C1 segment of cervical spinal cord (tissue), 14 donors: ENCODE measurements at regions not wholly inside any gene's neighbourhood (a gene's known extent, or its start where the extent isn't known, plus 50 kb on each side); places are given as distances from the start of the nearest gene placed in this dataset.
A peak's percentile ranks its signal among the peaks of the same experiment; 100 is the strongest.

Source experiments
- DNase-seq, 14 donors: peaks; one replicate each; lab custom pipeline; 2025; lab: John Stamatoyannopoulos, UW

DNA sequence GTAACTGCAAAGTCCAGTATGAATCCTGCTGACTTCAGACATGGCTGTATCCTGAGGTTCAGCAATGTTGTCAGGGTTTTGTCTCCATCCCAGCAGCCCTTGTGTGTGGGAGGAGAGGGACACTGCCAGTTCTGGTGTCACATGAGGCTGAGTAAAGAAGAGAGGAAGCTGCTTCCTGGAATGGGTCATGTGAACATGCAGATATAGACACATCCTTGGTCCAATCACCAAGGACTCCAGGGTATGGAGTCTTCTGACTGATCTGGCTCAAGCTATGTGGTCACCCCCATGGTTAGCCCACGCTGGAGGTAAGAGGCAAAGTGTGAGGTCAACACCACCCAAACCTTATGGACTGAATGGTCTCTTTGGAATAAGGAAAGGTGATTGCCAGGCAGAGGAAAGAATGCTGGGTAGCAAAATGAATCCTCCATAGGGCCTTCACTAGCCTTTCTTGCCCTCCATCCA, 134.4 kb upstream of the SLC1A4 start:
- DNase-seq, result peak in 7 of 14 donors; percentile 7 to 41 (median 19)

- peak in 13 of 14 donors; percentile 30 to 87 (median 71) for DNase-seq
Measured at GRCh38 chr2:64857581-64858471, 131.4 kb upstream of the SLC1A4 start.

GRCh38 chr2:64858541-64859311, 130.5 kb upstream of the SLC1A4 start:
- DNase-seq, result peak in 3 of 14 donors; percentile 46 to 63 (median 50)

GRCh38 chr2:64859312-64860212, 129.6 kb upstream of the SLC1A4 start:
- peak in 10 of 14 donors; percentile 9 to 74 (median 42) for DNase-seq

DNA sequence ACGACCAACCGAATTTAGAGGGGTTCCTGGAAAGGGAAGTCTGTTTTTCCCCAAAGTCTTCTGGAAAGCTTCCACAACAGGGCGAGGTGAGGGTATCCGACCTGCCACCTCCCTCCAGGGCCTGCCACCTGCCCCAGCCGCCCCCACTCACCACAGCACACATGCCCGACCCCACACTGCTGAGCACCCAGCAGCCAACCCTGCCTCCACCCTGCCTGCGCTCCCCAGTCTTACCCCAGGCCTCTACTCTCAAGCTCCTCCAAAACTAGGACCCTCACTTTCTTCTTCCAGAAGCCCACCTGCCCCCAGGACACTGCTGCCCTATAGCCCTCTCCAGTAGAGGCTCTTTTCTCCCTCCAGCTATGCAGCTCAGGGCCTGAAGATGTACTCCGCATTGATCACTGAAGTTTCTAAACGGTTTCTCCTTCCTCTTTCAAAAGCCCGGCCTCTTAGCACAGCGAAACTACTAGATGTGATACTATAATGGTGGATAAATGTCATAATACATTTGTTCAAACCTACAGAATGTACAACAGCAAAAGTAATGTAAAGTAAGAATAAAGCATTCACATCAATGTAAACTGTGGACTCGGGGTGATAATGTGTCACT, 128.8 kb upstream of the SLC1A4 start:
- peak in 6 of 14 donors; percentile 4 to 36 (median 16) for DNase-seq

DNA sequence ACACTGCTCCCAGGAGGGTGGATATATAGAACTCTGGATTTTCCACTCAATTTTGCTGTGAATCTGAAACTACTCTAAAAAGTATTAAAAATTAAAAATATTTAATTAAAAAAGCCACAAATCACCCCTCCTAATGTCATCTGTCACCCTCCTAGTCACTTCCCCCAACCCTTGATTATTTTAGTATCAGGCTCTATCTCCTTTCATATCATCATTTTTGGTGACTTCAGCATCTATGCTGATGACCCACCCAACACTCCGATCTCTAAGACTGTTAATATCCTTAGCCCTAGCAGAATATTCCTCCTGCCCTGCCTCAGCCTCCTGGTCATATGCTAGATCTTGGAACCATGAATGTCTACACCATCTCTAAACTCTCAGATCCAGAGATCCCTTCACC, 128.3 kb upstream of the SLC1A4 start:
- no peak for DNase-seq

DNA sequence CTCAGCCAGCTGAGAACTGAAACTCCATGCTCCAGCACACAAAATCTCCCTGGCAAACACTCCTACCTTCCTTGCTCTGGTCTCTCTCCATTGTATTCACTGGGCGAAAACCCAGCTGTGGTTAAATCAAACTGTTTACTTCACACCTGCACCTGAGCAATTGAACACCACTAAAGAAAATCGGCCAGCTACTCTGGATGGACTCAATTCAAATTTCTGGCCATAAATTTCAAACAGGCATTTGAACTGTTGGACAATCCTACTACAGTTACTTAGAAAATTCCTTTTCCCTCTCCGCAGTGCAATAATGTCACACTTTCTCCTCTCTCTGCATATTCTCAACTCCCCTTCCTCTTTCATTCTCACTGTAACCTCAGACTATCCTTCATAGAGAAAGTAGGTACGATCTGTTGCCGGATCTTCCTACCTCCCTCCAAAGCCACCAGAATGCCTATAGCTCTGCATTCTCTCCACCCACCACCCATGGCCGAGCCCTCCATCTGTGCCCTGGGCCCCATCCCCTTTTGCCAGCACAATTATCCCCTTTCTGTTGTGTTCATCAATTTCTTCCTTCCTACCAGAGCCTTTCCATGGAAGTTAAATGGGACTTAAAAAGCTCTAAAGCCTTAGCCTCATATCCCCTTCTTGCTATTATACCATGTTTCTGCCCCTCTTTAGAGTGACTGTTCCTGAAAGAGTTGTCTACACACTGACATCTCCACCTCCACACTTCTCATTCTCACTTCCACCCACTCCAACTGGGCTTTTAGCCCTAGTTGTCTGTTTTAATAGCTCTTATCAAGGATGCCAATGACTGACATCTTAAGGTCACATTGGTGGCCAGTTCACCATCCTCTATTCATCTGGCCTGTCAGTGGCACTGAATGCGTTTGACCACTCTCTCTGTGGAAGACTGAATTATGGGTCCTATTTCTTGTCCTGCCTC, 127.5 kb upstream of the SLC1A4 start:
- no peak for DNase-seq

GRCh38 chr2:64862623-64863022, 126.6 kb upstream of the SLC1A4 start:
- no peak for DNase-seq

- no peak for DNase-seq
Measured at GRCh38 chr2:64863097-64863820, 125.9 kb upstream of the SLC1A4 start.

- peak in 13 of 14 donors; percentile 32 to 87 (median 58) for DNase-seq
Measured at GRCh38 chr2:64865073-64865830, 123.9 kb upstream of the SLC1A4 start.

DNA sequence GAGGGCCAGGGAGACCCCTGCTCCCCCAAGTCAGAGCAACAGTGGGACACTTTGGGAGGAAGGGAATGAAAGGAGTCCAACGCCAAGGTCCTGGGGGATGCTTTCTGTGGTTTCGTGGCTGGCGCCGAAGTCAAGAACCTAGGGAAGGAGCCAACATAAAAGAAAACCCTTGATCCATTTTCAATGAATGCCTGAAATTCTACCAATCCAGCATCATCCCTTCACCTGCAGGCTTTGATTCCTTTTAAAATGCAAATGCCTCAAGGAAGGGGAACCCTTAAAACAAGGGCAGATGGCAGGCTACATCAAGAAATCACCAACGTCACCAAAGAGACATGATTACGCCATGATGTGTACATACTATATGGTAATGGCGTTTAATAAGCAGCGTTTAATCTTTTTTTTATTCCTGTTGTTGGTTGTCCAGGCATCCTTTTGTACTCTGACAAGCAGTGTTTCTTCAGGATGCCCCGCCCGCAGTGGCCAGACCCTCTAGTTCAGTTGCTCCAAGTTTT, 123.3 kb upstream of the SLC1A4 start:
- peak in 1 of 14 donors; percentile 25 for DNase-seq

GRCh38 chr2:64866797-64867196, 122.4 kb upstream of the SLC1A4 start:
- peak in 4 of 14 donors; percentile 6 to 47 (median 14) for DNase-seq

DNA sequence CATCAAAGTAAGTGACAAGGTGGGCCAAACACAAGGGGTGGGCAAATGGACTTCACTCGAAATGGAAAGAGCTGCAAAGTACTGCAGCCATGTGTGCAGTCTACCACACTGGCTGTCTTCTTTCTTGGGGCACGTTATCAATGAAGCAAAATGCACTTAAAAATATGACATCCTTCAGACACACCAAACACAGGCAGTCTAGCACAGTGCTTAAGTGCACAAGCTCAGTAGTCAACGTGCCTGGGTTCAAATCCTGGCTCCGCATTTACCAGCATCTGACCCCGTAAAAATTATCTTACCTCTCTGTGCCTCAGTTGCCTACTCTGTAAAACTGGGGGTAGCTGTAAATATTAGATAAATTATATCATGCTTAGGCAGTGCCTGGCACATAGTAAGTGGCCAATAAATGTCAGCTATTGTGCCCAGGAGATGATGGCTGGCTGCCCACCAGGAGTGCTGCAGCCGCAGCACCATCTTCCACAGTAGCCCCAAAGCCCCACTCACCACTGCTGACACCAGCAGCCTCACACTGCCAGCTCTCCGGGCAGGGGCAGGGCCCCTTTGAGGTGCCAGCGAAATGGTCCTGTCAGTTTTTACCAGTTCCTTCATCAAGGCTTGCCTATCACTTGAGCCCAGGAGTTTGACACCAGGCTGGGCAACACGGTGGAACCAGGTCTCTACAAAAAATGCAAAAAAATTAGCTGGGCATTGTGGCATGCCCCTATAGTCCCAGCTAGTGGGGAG, 121.8 kb upstream of the SLC1A4 start:
- no peak for DNase-seq

DNA sequence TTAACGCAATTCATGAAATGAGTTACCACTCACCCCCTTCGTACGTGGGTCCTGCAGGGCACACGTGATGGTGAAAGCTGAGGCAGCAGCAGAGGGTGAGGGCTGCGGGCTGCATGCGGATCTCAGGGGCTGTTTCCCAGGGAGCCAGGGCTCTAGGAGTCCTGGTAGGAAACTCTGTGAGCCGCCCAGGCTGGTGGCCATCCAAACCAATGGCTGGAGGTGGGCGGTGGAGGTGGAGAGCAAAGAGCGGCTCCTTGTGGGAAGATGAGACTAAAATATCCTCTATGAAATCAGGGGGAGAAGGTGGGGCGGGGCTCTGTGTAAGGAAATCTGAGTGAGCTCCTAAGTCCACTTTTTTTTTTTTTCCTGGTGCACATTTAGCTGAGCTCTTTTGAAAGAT, 120.1 kb upstream of the SLC1A4 start:
- DNase-seq, result no peak

- DNase-seq, result peak in 13 of 14 donors; percentile 7 to 82 (median 49)
Measured at GRCh38 chr2:64873472-64873924, 115.7 kb upstream of the SLC1A4 start.

DNA sequence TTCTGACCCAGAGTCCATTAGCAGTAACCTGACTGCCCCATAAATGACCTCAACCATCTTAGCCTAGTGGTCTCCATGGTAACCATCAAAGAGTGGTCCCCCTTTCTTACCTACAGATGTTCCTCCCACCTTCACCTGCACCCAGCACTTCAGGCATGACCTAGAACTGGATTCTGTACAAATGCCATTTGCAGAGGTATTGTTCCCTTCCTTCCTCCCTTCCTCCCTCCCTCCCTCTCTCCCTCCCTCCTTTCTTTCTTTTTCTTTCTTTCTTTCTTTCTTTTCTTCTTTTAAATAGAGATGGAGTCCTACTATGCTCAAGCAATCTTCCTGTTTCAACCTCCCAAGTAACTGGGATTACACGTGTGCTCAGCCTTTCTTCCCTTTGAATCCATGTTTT, 114.6 kb upstream of the SLC1A4 start:
- no peak for DNase-seq

DNA sequence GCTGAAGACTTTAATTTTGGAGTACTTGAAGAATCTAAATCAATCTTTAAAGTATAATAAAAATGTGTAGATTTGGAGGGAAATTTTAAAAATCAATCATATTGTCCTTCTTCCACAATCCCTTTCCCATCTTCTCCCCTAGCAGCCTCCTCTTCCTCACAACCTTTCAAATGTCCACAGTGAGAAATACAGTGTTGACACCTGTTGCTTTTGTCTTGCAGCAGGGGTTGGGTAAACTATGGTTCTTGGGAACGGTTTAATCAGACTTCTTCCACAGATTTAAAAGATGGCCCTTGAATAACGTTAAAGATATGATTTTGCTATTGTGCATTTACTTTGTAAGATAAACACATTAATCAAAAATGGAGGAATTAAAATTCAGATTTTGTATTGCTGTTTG, 113.8 kb upstream of the SLC1A4 start:
- DNase-seq, result no peak
